HG03378 (cell line): ENCODE measurements at regions not wholly inside any gene's neighbourhood (a gene's known extent, or its start where the extent isn't known, plus 50 kb on each side); places are given as distances from the start of the nearest gene placed in this dataset.

Experiments used
- ATAC-seq: cut with Tn5 transposase; IDR thresholded peaks from one replicate; pipeline ENCODE4 v1.9.1; 2021; ENCODE audit warnings: mild to moderate bottlenecking, moderate library complexity; ENCODE audit not compliant: unreplicated experiment

GRCh38 chr4:54793856-54794422 is 136.2 kb downstream of the KIT start:
- ATAC-seq: no peak
